SHP77 (cell line): ENCODE measurements at regions not wholly inside any gene's neighbourhood (a gene's known extent, or its start where the extent isn't known, plus 50 kb on each side); places are given as distances from the start of the nearest gene placed in this dataset.
"Not testable (repeated sequence)": the region's sequence is repeated elsewhere in the genome, so short reads cannot be mapped to it uniquely, and the experiment has no call there.

Experiments used
- DNase-seq, 2 experiments: peaks; one replicate each; lab custom pipeline; 2025; lab: John Stamatoyannopoulos, UW

GRCh38 chr20:58040447-58041290 is 187.8 kb downstream of the ANKRD60 start:
- no peak for DNase-seq

- no peak for DNase-seq
Observed at GRCh38 chr20:58039274-58040092, 189.0 kb downstream of the ANKRD60 start.

- DNase-seq, result no peak
Observed at GRCh38 chr20:58038123-58038654, 190.3 kb downstream of the ANKRD60 start.

GRCh38 chr20:58037631-58038030 is 190.8 kb downstream of the ANKRD60 start:
- DNase-seq, result no peak

GRCh38 chr20:58033026-58033536 is 195.4 kb downstream of the ANKRD60 start:
- no peak for DNase-seq

GRCh38 chr20:58032599-58032998 is 195.9 kb downstream of the ANKRD60 start:
- DNase-seq, result no peak

- DNase-seq, result not testable (repeated sequence)
Observed at GRCh38 chr20:58031350-58031749, 197.1 kb downstream of the ANKRD60 start.

- DNase-seq, result no peak
Observed at GRCh38 chr20:58028123-58028522, 200.3 kb downstream of the ANKRD60 start.

- no peak for DNase-seq
Observed at GRCh38 chr20:58026361-58026760, 202.1 kb downstream of the ANKRD60 start.

GRCh38 chr20:58025233-58025632 is 203.2 kb downstream of the ANKRD60 start:
- no peak for DNase-seq

- DNase-seq, result no peak
Observed at GRCh38 chr20:58024241-58024721, 204.2 kb downstream of the ANKRD60 start.

- no peak for DNase-seq
Observed at GRCh38 chr20:58023781-58024180, 204.7 kb downstream of the ANKRD60 start.

GRCh38 chr20:58023346-58023745 is 205.1 kb downstream of the ANKRD60 start:
- DNase-seq, result no peak

- DNase-seq, result no peak
Observed at GRCh38 chr20:58022711-58023110, 205.7 kb downstream of the ANKRD60 start.

- no peak for DNase-seq
Observed at GRCh38 chr20:58021481-58021880, 207.0 kb downstream of the ANKRD60 start.

- no peak for DNase-seq
Observed at GRCh38 chr20:58020656-58021454, 207.6 kb downstream of the ANKRD60 start.

GRCh38 chr20:58019850-58020625 is 208.4 kb downstream of the ANKRD60 start:
- no peak for DNase-seq

- DNase-seq, result no peak
Observed at GRCh38 chr20:58019027-58019849, 209.2 kb downstream of the ANKRD60 start.

GRCh38 chr20:58018590-58018989 is 209.9 kb downstream of the ANKRD60 start:
- DNase-seq, result no peak

- no peak for DNase-seq
Observed at GRCh38 chr20:58017970-58018530, 210.4 kb downstream of the ANKRD60 start.
